Left ventricle myocardium inferior (tissue), 1 donor: ENCODE measurements at regions not wholly inside any gene's neighbourhood (a gene's known extent, or its start where the extent isn't known, plus 50 kb on each side); places are given as distances from the start of the nearest gene placed in this dataset.

Experiments used
- DNase-seq: peaks from one replicate; pipeline ENCODE4 v3.0.0-alpha.2; 2020
- H3K27ac ChIP-seq: fragments of 200-600 bp; replicated peaks from 2 replicates; pipeline ENCODE4 v1.8.0; 2021
- H3K27me3 ChIP-seq: fragments of 200-600 bp; 2 replicates; pipeline ENCODE4 v1.8.0; 2021; ENCODE audit warnings: low read depth
- H3K36me3 ChIP-seq: fragments of 200-600 bp; 2 replicates; pipeline ENCODE4 v1.8.0; 2021
- H3K4me1 ChIP-seq: fragments of 200-600 bp; 2 replicates; pipeline ENCODE4 v1.8.0; 2021
- H3K4me3 ChIP-seq: fragments of 200-600 bp; 2 replicates; pipeline ENCODE4 v1.8.0; 2021; ENCODE audit warnings: mild to moderate bottlenecking, moderate library complexity
- H3K9me3 ChIP-seq: fragments of 200-600 bp; replicated peaks from 2 replicates; pipeline ENCODE4 v1.8.0; 2021
- intact Hi-C: fragments of 100-400 bp; cut with micrococcal nuclease; formaldehyde crosslinking; loops from one replicate; pipeline ENCODE4 v1.11.0; 2022
- TF ChIP-seq, protein P1 (sequence below): fragments of 200-600 bp; IDR thresholded peaks from 2 replicates; pipeline ENCODE4 v1.8.0; 2021; ENCODE audit warnings: antibody characterized with exemption, mild to moderate bottlenecking, borderline replicate concordance
- donor health status: DM: no; HTN: yes; CAD: no; lungs with severe emphysema.

DNA sequence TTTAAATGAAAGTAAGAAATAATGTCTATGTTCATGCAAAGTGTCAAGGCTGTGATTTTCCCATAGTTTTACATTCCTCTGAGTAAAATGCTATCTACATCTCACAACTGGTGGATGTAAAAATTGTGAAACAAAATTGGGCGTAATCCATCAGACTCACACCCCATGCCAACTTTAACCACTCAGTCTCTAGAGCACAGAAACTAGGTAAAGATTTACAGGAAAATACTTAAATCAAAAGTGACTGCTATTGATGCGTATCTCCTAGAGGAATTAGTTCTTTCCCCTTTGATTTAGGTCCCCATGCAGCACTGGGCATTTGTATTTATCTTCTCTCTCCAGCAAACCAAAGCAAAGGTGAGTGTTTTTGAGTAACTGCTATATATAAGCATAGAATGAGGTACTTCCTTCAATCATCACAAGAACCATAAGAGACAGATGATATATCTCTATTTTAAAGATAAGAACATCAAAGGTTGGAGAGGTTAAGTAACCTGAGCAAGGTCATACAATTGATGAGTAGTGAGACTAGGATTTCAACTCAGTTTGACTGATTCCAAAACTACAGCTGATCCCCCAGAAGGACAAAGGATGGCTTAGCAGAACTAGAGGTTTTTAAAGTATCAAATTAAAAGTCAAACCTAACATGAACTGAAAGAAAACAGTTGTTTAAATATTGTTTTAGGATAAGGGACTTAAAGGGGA, 594.0 kb upstream of the ACVR2A start:
- H3K4me1 ChIP-seq = no peaks in the 10 kb centered on the region
- H3K27me3 ChIP-seq = no peaks in the 10 kb centered on the region
- no peak overlapping the region for H3K27ac ChIP-seq
- H3K4me3 ChIP-seq = no peak overlapping the region
- intact Hi-C loops = no loop called here
- DNase-seq = no peak
- TF ChIP-seq, protein P1, sequence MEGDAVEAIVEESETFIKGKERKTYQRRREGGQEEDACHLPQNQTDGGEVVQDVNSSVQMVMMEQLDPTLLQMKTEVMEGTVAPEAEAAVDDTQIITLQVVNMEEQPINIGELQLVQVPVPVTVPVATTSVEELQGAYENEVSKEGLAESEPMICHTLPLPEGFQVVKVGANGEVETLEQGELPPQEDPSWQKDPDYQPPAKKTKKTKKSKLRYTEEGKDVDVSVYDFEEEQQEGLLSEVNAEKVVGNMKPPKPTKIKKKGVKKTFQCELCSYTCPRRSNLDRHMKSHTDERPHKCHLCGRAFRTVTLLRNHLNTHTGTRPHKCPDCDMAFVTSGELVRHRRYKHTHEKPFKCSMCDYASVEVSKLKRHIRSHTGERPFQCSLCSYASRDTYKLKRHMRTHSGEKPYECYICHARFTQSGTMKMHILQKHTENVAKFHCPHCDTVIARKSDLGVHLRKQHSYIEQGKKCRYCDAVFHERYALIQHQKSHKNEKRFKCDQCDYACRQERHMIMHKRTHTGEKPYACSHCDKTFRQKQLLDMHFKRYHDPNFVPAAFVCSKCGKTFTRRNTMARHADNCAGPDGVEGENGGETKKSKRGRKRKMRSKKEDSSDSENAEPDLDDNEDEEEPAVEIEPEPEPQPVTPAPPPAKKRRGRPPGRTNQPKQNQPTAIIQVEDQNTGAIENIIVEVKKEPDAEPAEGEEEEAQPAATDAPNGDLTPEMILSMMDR = no peak
- H3K36me3 ChIP-seq = no peaks in the 10 kb centered on the region
- H3K9me3 ChIP-seq = peaks cover 8% of the 10 kb centered on the region

DNA sequence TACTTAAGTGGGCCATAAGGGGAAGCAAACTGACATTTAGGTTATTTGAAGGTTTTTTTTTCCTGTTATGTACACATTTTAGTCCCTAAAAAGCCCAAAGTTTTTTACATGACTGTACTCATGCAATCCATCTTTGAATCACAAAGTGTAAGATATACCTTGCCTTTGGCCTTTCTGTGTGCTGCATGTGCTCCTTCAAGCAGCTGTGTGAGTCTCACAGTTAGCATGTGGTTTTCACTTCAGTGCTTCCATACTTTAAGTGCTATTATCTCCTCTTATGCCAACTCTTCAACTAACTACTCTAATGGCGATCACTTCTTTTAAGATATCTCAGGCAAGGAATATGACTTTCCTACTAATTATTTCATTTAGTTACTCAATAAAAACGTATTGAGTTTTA, 597.1 kb upstream of the ACVR2A start:
- DNase-seq = no peak
- no peak overlapping the region for H3K4me3 ChIP-seq
- H3K27ac ChIP-seq = no peak overlapping the region
- no peaks in the 10 kb centered on the region for H3K4me1 ChIP-seq
- H3K36me3 ChIP-seq = no peaks in the 10 kb centered on the region
- no peaks in the 10 kb centered on the region for H3K27me3 ChIP-seq
- intact Hi-C loops = no loop called here
- TF ChIP-seq, protein P1 = no peak
- H3K9me3 ChIP-seq = peaks cover 6% of the 10 kb centered on the region

DNA sequence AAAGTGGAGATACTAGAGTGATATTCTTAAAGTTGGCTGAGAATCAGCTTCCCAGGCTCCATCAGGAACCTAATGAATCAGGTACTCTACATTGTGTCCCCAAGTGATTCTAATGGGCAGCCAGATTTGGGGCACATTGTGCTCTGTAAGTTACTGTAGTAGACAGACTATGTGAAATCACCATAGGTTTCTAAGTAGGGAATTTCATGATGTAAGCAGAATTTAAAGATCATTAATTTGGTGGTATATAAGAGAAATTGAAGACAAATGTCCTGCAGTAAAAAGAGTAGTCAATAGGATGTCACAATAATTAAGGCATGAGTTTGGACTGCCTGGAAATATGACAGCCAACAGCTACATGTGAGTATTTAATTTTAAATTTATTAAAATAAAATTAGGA, 602.4 kb upstream of the ACVR2A start:
- Histone ChIP-seq H3K27me3 (no peaks in the 10 kb centered on the region), H3K36me3 (no peaks in the 10 kb centered on the region), H3K4me3 (no peak overlapping the region), H3K4me1 (no peaks in the 10 kb centered on the region), H3K27ac (no peak overlapping the region), H3K9me3 (peaks cover 15% of the 10 kb centered on the region)
- DNase-seq = no peak
- TF ChIP-seq, protein P1 = no peak
- intact Hi-C loops = no loop called here

DNA sequence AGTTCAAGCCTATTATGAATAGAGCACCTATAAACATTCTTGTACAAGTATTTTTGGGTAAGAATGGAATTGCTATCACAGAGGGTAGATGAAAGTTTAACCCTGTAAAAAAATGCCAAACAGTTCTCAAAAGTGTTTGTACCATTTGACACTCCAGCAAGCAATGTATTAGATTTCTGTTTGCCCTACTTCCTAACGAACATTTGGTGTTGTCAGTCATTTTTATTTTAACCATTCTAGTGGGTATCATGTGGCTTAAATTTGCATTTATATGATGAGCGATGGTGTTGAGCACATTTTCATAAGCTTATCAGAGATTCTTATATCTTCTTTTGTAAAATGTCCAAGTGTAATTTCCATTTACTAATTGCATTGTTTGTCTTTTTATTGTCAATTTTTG, 608.2 kb upstream of the ACVR2A start:
- intact Hi-C loops = no loop called here
- TF ChIP-seq, protein P1 = no peak
- Histone ChIP-seq H3K27me3 (no peaks in the 10 kb centered on the region), H3K4me1 (no peaks in the 10 kb centered on the region), H3K4me3 (no peak overlapping the region), H3K27ac (no peak overlapping the region), H3K36me3 (no peaks in the 10 kb centered on the region), H3K9me3 (peaks cover 19% of the 10 kb centered on the region)
- no peak for DNase-seq

DNA sequence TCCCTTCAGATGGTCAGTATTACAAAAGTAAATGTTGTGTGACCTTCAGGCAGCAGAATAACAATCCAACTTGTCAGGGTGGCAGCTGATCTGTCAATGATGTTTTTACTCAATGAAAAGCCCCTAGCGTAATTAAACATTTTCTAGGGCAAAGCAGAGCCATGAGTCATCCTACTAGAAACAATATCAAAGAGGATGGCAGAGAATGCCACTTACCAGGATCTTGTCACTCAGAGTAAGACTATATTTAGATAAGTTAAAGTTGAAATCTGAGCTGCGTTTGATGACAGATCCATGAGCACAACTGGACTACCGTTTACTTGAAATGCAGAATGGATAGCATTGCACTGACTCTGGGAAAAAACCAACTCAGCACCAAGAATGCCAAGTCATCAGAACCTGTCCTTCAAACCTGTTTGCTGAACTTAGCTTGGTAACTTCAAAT, 612.6 kb upstream of the ACVR2A start:
- Histone ChIP-seq H3K4me1 (no peaks in the 10 kb centered on the region), H3K27ac (no peak overlapping the region), H3K36me3 (no peaks in the 10 kb centered on the region), H3K27me3 (no peaks in the 10 kb centered on the region), H3K4me3 (no peak overlapping the region), H3K9me3 (peaks cover 1% of the 10 kb centered on the region)
- intact Hi-C loops = no loop called here
- TF ChIP-seq, protein P1 = no peak
- DNase-seq = no peak
